D721Med (cell line): ENCODE measurements at regions not wholly inside any gene's neighbourhood (a gene's known extent, or its start where the extent isn't known, plus 50 kb on each side); places are given as distances from the start of the nearest gene placed in this dataset.
"Not testable (repeated sequence)": the region's sequence is repeated elsewhere in the genome, so short reads cannot be mapped to it uniquely, and the experiment has no call there.

Experiments used
- DNase-seq: peaks from one replicate; pipeline ENCODE4 v3.0.0; 2011; ENCODE audit warnings: low spot score; ENCODE audit not compliant: insufficient read length
- FAIRE-seq: peaks from 2 replicates; lab custom pipeline; 2011; peaks lifted over from hg19 to GRCh38; lab: Jason Lieb, UNC
- TF ChIP-seq, protein P1 (sequence below): IDR thresholded peaks from 2 replicates; pipeline ENCODE4 v1.5.1; 2012; ENCODE audit warnings: mild to moderate bottlenecking, control low read depth; ENCODE audit not compliant: insufficient read depth; ENCODE audit errors: missing control alignments

DNA sequence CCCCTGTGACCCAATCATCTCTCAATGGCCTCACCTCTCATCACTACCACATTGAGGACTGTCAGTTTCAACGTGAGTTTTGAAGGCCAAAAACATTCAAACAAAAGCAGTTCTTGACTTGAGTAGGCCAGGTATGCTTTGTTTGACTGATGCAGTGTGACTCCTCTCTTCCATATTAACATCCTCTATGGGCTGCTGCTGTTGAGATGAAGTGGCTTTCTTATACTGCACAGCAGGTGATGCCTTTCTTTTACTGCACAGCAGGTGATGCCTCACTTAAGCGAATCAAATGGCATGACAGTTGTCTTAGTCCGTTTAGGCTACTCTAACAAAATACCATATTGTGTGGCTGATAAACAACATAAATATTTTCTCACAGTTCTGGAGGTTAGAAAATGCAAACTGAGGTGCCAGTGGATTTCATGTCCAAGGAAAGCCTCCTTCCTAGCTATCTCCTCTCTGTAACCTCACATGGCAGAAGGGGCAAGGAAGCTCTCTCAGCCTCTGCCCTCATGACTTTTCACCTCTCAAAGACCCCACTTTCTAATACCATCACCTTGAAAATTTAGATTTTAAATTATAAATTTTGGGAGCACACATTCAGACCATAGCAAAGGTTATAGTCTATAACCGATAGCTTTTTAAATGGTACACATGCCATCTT is 2267.9 kb upstream of the AGA start:
- TF ChIP-seq, protein P1, sequence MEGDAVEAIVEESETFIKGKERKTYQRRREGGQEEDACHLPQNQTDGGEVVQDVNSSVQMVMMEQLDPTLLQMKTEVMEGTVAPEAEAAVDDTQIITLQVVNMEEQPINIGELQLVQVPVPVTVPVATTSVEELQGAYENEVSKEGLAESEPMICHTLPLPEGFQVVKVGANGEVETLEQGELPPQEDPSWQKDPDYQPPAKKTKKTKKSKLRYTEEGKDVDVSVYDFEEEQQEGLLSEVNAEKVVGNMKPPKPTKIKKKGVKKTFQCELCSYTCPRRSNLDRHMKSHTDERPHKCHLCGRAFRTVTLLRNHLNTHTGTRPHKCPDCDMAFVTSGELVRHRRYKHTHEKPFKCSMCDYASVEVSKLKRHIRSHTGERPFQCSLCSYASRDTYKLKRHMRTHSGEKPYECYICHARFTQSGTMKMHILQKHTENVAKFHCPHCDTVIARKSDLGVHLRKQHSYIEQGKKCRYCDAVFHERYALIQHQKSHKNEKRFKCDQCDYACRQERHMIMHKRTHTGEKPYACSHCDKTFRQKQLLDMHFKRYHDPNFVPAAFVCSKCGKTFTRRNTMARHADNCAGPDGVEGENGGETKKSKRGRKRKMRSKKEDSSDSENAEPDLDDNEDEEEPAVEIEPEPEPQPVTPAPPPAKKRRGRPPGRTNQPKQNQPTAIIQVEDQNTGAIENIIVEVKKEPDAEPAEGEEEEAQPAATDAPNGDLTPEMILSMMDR = no peak
- no peak for FAIRE-seq
- DNase-seq = no peak

DNA sequence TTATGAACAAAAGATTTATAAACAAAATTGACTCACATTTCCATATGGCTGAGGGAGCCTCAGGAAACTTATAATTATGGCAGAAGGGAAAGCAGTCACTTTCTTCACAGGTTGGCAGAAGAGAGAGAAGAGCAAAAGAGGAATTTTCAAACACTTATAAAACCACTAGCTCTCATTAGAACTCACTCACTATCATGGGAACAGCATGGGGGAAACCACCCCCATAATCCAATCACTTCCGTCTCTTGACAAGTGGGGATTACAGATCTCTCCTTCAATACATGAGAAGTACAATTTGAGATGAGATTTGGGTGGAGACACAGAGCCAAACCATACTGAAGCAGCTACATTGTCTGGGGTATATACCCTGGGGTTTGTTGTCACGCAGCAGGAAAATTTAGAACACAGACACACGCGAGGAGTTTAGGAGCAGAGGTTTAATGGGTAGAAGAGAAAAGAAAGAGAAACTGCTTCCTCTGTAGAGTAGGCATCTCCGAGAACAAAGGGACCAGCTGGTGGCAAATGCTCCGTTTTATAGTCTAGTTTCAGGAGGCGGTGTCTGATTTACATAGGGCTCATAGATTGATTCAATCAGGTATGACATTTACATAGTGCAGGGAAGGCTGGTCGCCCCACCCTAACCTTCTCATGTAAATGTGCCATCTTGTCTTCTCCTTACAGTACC is 2277.7 kb upstream of the AGA start:
- FAIRE-seq (no peak), DNase-seq (no peak)
- TF ChIP-seq, protein P1 = no peak

DNA sequence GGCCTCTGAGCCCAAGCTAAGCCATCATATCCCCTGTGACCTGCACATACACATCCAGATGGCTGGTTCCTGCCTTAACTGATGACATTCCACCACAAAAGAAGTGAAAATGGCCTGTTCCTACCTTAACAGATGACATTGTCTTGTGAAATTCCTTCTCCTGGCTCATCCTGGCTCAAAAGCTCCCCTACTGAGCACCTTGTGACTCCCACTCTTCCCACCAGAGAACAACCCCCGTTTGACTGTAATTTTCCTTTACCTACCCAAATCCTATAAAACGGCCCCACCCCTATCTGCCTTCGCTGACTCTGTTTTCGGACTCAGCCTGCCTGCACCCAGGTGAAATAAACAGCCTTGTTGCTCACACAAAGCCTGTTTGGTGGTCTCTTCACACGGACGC is 2284.3 kb upstream of the AGA start:
- DNase-seq, FAIRE-seq: not testable (repeated sequence)

DNA sequence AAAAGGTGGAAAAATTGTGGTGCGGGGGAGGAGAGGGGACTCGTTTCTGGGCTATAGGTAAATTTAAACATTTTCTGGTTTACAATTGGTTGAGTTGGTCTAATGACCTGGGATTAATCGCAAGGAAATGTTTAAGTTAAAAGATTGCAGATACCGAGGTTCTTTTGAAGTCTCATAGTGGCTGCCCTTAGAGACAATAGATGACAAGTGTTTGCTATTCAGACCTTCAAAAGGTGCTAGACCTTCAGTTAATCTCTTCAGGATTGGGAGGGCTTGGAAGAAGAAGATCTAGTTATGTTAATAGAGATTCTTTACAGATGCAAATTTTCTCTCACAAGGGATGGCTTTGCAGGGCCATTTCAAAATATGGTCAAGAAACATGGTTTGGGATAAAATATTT is 2286.1 kb upstream of the AGA start:
- no peak for FAIRE-seq
- TF ChIP-seq, protein P1 = no peak
- no peak for DNase-seq

DNA sequence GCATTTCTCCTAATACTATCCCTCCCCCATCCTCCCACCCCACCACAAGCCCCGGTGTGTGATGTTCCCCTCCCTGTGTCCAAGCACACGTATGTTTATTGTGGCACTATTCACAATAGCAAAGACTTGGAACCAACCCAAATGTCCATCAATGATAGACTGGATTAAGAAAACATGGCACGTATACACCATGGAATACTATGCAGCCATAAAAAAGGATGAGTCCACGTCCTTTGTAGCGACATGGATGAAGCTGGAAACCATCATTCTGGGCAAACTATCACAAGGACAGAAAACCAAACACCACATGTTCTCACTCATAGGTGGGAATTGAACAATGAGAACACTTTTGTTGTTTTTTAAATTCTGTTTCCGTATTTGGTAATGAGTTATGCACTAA is 2294.6 kb upstream of the AGA start:
- not testable (repeated sequence) for FAIRE-seq, DNase-seq

DNA sequence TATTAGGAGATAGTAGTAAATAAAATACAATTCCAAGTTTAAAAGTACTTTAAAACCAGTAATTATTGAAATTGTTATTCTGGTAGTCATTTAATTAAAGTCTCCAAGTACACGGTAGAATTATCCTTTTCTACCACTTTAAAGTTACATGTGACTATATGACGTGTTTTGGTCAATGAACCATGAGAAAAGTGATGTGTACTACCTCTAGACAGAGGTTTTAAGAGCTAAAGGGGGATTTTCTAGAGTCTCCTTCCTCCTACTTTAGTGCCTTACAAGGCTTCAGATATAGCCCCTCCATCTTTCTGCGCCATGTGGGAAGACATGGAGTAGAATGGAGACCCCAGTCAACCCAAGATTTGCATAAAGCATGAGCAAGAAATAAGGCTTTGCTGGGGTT is 2296.6 kb upstream of the AGA start:
- FAIRE-seq (no peak), DNase-seq (no peak)
- TF ChIP-seq, protein P1 = no peak

DNA sequence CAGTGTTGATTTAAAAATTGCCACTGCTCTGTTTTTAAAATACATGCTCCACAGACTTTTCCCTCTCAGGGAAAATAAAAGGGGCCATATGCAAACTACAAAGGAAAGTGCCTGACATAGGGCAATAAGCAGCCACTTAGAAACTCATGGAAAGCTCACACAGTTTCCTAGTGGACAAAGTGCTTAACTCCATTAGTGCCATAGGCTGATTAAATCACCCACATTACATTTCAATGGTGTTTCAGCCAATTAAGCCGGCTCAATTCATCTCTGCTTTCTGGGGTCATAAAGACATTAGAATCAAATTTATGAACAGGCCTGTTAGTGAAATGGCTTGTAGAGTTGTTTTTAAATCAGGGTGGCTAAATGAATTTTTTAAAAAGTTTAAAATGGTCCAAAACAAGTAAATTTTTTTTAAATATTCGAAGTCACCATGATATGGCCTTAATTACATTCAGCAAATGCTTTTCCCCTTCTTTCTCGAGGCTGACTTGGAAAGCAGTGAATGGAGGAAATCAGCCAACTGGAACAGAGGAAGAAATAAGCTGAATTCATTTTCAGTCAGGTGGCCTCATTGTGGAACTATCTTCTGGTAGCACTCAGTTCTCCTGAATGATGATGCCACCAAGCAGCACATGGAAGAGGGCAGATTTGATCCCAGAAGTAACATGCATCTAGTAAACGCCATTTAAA is 2305.1 kb upstream of the AGA start:
- FAIRE-seq = no peak

More for the DNA sequence above, 2305.1 kb upstream of the AGA start:
- TF ChIP-seq, protein P1 = no peak
- DNase-seq = no peak
